ENCODE measurements at regions not wholly inside any gene's neighbourhood (a gene's known extent, or its start where the extent isn't known, plus 50 kb on each side); places are given as distances from the start of the nearest gene placed in this dataset.

- peaks cover 13 to 15% of the 10 kb centered on the region in 2 experiments for H3K4me1 Mint-ChIP-seq
- no peak overlapping the region for H3K14ac ChIP-seq (ENCODE audit: insufficient read depth, low read length)
- H4K20me1 ChIP-seq (ENCODE audit: control insufficient read depth, insufficient read depth, insufficient read length), result no peaks in the 10 kb centered on the region
- no peak for DNase-seq
- H2BK120ac ChIP-seq (ENCODE audit: low read depth, low read length, poor library complexity, severe bottlenecking), result no peak overlapping the region
- no peaks in the 10 kb centered on the region for H3K27me3 Mint-ChIP-seq (ENCODE audit: low read depth)
- no peak overlapping the region for H2AK5ac ChIP-seq (ENCODE audit: insufficient read length, low read length)
- H2BK20ac ChIP-seq (ENCODE audit: low read depth, low read length, poor library complexity, severe bottlenecking), result no peak overlapping the region
- H3K27ac ChIP-seq (ENCODE audit: insufficient read length, low read depth, low read length), result no peak overlapping the region
- H3K18ac ChIP-seq (ENCODE audit: insufficient read length, low read depth, low read length), result no peak overlapping the region
- no peaks in the 10 kb centered on the region for H3K23me2 ChIP-seq (ENCODE audit: insufficient read length, low read depth, low read length, poor library complexity, severe bottlenecking)
- H3K4me3 Mint-ChIP-seq, result no peak overlapping the region
- no peaks in the 10 kb centered on the region for H3K27me3 ChIP-seq (ENCODE audit: insufficient read depth, low read length)
- no peaks in the 10 kb centered on the region for H3K79me2 ChIP-seq (ENCODE audit: insufficient read depth, low read length)
- H2BK15ac ChIP-seq (ENCODE audit: low read depth, low read length), result no peak overlapping the region
- no peaks in the 10 kb centered on the region for H3K9me3 ChIP-seq (ENCODE audit: control insufficient read depth, low read depth, low read length)
- no peak overlapping the region for H2BK12ac ChIP-seq (ENCODE audit: insufficient read length, low read depth, low read length)
- no peak overlapping the region for H3T11ph ChIP-seq (ENCODE audit: low read length)
- no peak overlapping the region for H4K5ac ChIP-seq (ENCODE audit: insufficient read length, low read depth, low read length)
- no peak overlapping the region for H2AFZ ChIP-seq (ENCODE audit: low read length)
- no peak for TF ChIP-seq CTCF (conservative IDR thresholded peaks at IDR 0.05)
- no peaks in the 10 kb centered on the region for H3K36me3 Mint-ChIP-seq (ENCODE audit: insufficient read depth in 1 of 3, low read depth in 3 of 3)
- no peaks in the 10 kb centered on the region for H3K4me1 ChIP-seq (ENCODE audit: insufficient read depth, low read length)
- no peak overlapping the region for H4K91ac ChIP-seq (ENCODE audit: insufficient read length, low read depth, low read length)
- H3K27ac Mint-ChIP-seq, result no peak overlapping the region; a peak in 1 of 7 replicates
- H3K79me1 ChIP-seq (ENCODE audit: insufficient read depth, low read depth, low read length, poor library complexity, severe bottlenecking), result no peaks in the 10 kb centered on the region
- H2BK5ac ChIP-seq (ENCODE audit: insufficient read length, low read length), result no peak overlapping the region
- no CpG with 5 or more reads among the region's 2 CpGs for WGBS (ENCODE audit: extremely low coverage, insufficient read length, low lambda C conversion rate)
- H3K4me2 ChIP-seq (ENCODE audit: insufficient read depth, insufficient read length, low read length), result no peak overlapping the region
- H3K4ac ChIP-seq (ENCODE audit: low read depth, low read length), result no peak overlapping the region
- H3K56ac ChIP-seq (ENCODE audit: insufficient read length, low read depth, low read length), result no peak overlapping the region
- no peaks in the 10 kb centered on the region for H3K9me3 Mint-ChIP-seq
- no peak overlapping the region for H4K8ac ChIP-seq (replicated peaks; ENCODE audit: insufficient read length, low read depth, low read length)
- no peak overlapping the region for H3K23ac ChIP-seq (ENCODE audit: insufficient read length, low read depth, low read length)
- no peak overlapping the region for H3K9ac ChIP-seq (ENCODE audit: extremely low read depth, insufficient read length, low read length)
Observed at GRCh38 chr6:23394681-23395080, 731.3 kb upstream of the NRSN1 start.
